Suprapubic skin (tissue), 4 donors: ENCODE measurements at regions not wholly inside any gene's neighbourhood (a gene's known extent, or its start where the extent isn't known, plus 50 kb on each side); places are given as distances from the start of the nearest gene placed in this dataset.

Experiments used
- DNase-seq, 2 donors: peaks; one replicate each; pipeline ENCODE4 v3.0.0-alpha.2; 2019; ENCODE audit warnings: low spot score in 2 of 2
- H3K27ac ChIP-seq: fragments of 200-600 bp; sonication (generic); one replicate; pipeline ENCODE4 v1.5.1; 2019
- H3K27me3 ChIP-seq: fragments of 200-600 bp; sonication (generic); one replicate; pipeline ENCODE4 v1.5.1; 2019
- H3K36me3 ChIP-seq: fragments of 200-600 bp; sonication (generic); one replicate; pipeline ENCODE4 v1.5.1; 2019
- H3K4me1 ChIP-seq: fragments of 200-600 bp; sonication (generic); one replicate; pipeline ENCODE4 v1.5.1; 2019
- H3K4me3 ChIP-seq: fragments of 200-600 bp; sonication (generic); one replicate; pipeline ENCODE4 v1.5.1; 2019; ENCODE audit warnings: mild to moderate bottlenecking
- H3K9me3 ChIP-seq: fragments of 200-600 bp; sonication (generic); one replicate; pipeline ENCODE4 v1.5.1; 2019
- CTCF ChIP-seq, 2 donors: fragments of 200-600 bp in 1 of 2; fragments of 450-650 bp in 1 of 2; sonication (generic) in 1 of 2; IDR thresholded peaks; one replicate each; pipeline ENCODE4 v1.5.1; 2016 to 2019; ENCODE audit warnings: antibody characterized with exemption in 2 of 2, mild to moderate bottlenecking in 1 of 2, moderate library complexity in 1 of 2
- EP300 ChIP-seq: sonication (generic); formaldehyde crosslinking; IDR thresholded peaks from one replicate; pipeline ENCODE4 v1.6.1; 2017; ENCODE audit warnings: antibody characterized with exemption
- POLR2A ChIP-seq, 2 donors: fragments of 450-650 bp; IDR thresholded peaks; one replicate each; pipeline ENCODE4 v1.6.1; 2017; ENCODE audit warnings: antibody characterized with exemption in 2 of 2, mild to moderate bottlenecking in 2 of 2, moderate library complexity in 2 of 2
- POLR2AphosphoS5 ChIP-seq, 3 donors: sonication (generic); formaldehyde crosslinking; IDR thresholded peaks; one replicate each; pipeline ENCODE4 v1.6.1; 2017; ENCODE audit warnings: antibody characterized with exemption in 3 of 3
- WGBS: methylation state at CpG from one replicate; pipeline ENCODE4 v1.1.5; 2018; 5-methylcytosine and 5-hydroxymethylcytosine counted together

GRCh38 chr2:21860907-21861306 lies 737.1 kb downstream of the TDRD15 start:
- Histone ChIP-seq H3K4me1 (no peaks in the 10 kb centered on the region), H3K27ac (no peak overlapping the region), H3K9me3 (no peaks in the 10 kb centered on the region), H3K4me3 (no peak overlapping the region), H3K27me3 (no peaks in the 10 kb centered on the region), H3K36me3 (no peaks in the 10 kb centered on the region)
- TF ChIP-seq POLR2AphosphoS5 (IDR thresholded peaks at IDR 0.05) (no peak), CTCF (IDR thresholded peaks at IDR 0.05) (no peak), POLR2A (IDR thresholded peaks at IDR 0.05) (no peak), EP300 (no peak)
- 59% methylated on average over 2 of the region's 2 CpGs for WGBS
- no peak for DNase-seq

- no peaks in the 10 kb centered on the region for H3K4me1 ChIP-seq
- no peak overlapping the region for H3K4me3 ChIP-seq
- 48% methylated on average over 2 of the region's 5 CpGs for WGBS
- TF ChIP-seq CTCF (IDR thresholded peaks at IDR 0.05) (no peak), POLR2A (IDR thresholded peaks at IDR 0.05) (no peak), POLR2AphosphoS5 (IDR thresholded peaks at IDR 0.05) (no peak), EP300 (no peak)
- H3K9me3 ChIP-seq: no peaks in the 10 kb centered on the region
- H3K27me3 ChIP-seq: no peaks in the 10 kb centered on the region
- H3K27ac ChIP-seq: no peak overlapping the region
- no peaks in the 10 kb centered on the region for H3K36me3 ChIP-seq
- no peak for DNase-seq
Observed at GRCh38 chr2:21866316-21866715, 742.5 kb downstream of the TDRD15 start.

GRCh38 chr2:21887881-21888280 lies 764.1 kb downstream of the TDRD15 start:
- TF ChIP-seq EP300: no peak
- no peak for TF ChIP-seq POLR2A (IDR thresholded peaks at IDR 0.05)
- TF ChIP-seq POLR2AphosphoS5 (IDR thresholded peaks at IDR 0.05): no peak
- TF ChIP-seq CTCF (IDR thresholded peaks at IDR 0.05): no peak
- DNase-seq: no peak
- Histone ChIP-seq H3K27ac (no peak overlapping the region), H3K4me3 (no peak overlapping the region), H3K9me3 (no peaks in the 10 kb centered on the region), H3K27me3 (no peaks in the 10 kb centered on the region), H3K4me1 (no peaks in the 10 kb centered on the region), H3K36me3 (no peaks in the 10 kb centered on the region)
- 67% methylated on average over 4 of the region's 4 CpGs for WGBS

GRCh38 chr2:21890041-21890440 lies 766.3 kb downstream of the TDRD15 start:
- no peak for TF ChIP-seq POLR2A (IDR thresholded peaks at IDR 0.05)
- TF ChIP-seq EP300: no peak
- TF ChIP-seq POLR2AphosphoS5 (IDR thresholded peaks at IDR 0.05): no peak
- TF ChIP-seq CTCF (IDR thresholded peaks at IDR 0.05): no peak
- Histone ChIP-seq H3K4me3 (no peak overlapping the region), H3K27me3 (no peaks in the 10 kb centered on the region), H3K9me3 (no peaks in the 10 kb centered on the region), H3K27ac (no peak overlapping the region), H3K4me1 (no peaks in the 10 kb centered on the region), H3K36me3 (no peaks in the 10 kb centered on the region)
- 86% methylated on average over 7 of the region's 7 CpGs for WGBS
- DNase-seq: no peak

- 81% methylated on average over 6 of the region's 6 CpGs for WGBS
- H3K27me3 ChIP-seq: no peaks in the 10 kb centered on the region
- no peaks in the 10 kb centered on the region for H3K9me3 ChIP-seq
- TF ChIP-seq EP300 (no peak), CTCF (IDR thresholded peaks at IDR 0.05) (no peak), POLR2A (IDR thresholded peaks at IDR 0.05) (no peak), POLR2AphosphoS5 (IDR thresholded peaks at IDR 0.05) (no peak)
- no peaks in the 10 kb centered on the region for H3K36me3 ChIP-seq
- no peak overlapping the region for H3K27ac ChIP-seq
- H3K4me1 ChIP-seq: no peaks in the 10 kb centered on the region
- DNase-seq: no peak
- H3K4me3 ChIP-seq: no peak overlapping the region
Observed at GRCh38 chr2:21890716-21891115, 766.9 kb downstream of the TDRD15 start.
